Suprapubic skin (tissue), 4 donors: ENCODE measurements at regions not wholly inside any gene's neighbourhood (a gene's known extent, or its start where the extent isn't known, plus 50 kb on each side); places are given as distances from the start of the nearest gene placed in this dataset.

Source experiments
- DNase-seq, 2 donors: peaks; one replicate each; pipeline ENCODE4 v3.0.0-alpha.2; 2019; ENCODE audit warnings: low spot score in 2 of 2
- H3K27ac ChIP-seq: fragments of 200-600 bp; sonication (generic); one replicate; pipeline ENCODE4 v1.5.1; 2019
- H3K27me3 ChIP-seq: fragments of 200-600 bp; sonication (generic); one replicate; pipeline ENCODE4 v1.5.1; 2019
- H3K36me3 ChIP-seq: fragments of 200-600 bp; sonication (generic); one replicate; pipeline ENCODE4 v1.5.1; 2019
- H3K4me1 ChIP-seq: fragments of 200-600 bp; sonication (generic); one replicate; pipeline ENCODE4 v1.5.1; 2019
- H3K4me3 ChIP-seq: fragments of 200-600 bp; sonication (generic); one replicate; pipeline ENCODE4 v1.5.1; 2019; ENCODE audit warnings: mild to moderate bottlenecking
- H3K9me3 ChIP-seq: fragments of 200-600 bp; sonication (generic); one replicate; pipeline ENCODE4 v1.5.1; 2019
- CTCF ChIP-seq, 2 donors: fragments of 200-600 bp in 1 of 2; fragments of 450-650 bp in 1 of 2; sonication (generic) in 1 of 2; IDR thresholded peaks; one replicate each; pipeline ENCODE4 v1.5.1; 2016 to 2019; ENCODE audit warnings: antibody characterized with exemption in 2 of 2, mild to moderate bottlenecking in 1 of 2, moderate library complexity in 1 of 2
- EP300 ChIP-seq: sonication (generic); formaldehyde crosslinking; IDR thresholded peaks from one replicate; pipeline ENCODE4 v1.6.1; 2017; ENCODE audit warnings: antibody characterized with exemption
- POLR2A ChIP-seq, 2 donors: fragments of 450-650 bp; IDR thresholded peaks; one replicate each; pipeline ENCODE4 v1.6.1; 2017; ENCODE audit warnings: antibody characterized with exemption in 2 of 2, mild to moderate bottlenecking in 2 of 2, moderate library complexity in 2 of 2
- POLR2AphosphoS5 ChIP-seq, 3 donors: sonication (generic); formaldehyde crosslinking; IDR thresholded peaks; one replicate each; pipeline ENCODE4 v1.6.1; 2017; ENCODE audit warnings: antibody characterized with exemption in 3 of 3
- WGBS: methylation state at CpG from one replicate; pipeline ENCODE4 v1.1.5; 2018; 5-methylcytosine and 5-hydroxymethylcytosine counted together

GRCh38 chr13:26837102-26837501 lies 76.5 kb upstream of the GPR12 start:
- no peak overlapping the region for H3K4me3 ChIP-seq
- H3K27ac ChIP-seq, result peak overlapping the region; percentile 12
- no peaks in the 10 kb centered on the region for H3K36me3 ChIP-seq
- TF ChIP-seq POLR2AphosphoS5 (IDR thresholded peaks at IDR 0.05), result no peak
- no peak for TF ChIP-seq EP300
- TF ChIP-seq CTCF (IDR thresholded peaks at IDR 0.05), result no peak
- no peak for TF ChIP-seq POLR2A (IDR thresholded peaks at IDR 0.05)
- 88% methylated on average over 3 of the region's 3 CpGs for WGBS
- no peaks in the 10 kb centered on the region for H3K9me3 ChIP-seq
- H3K4me1 ChIP-seq, result no peaks in the 10 kb centered on the region
- peaks cover 11% of the 10 kb centered on the region for H3K27me3 ChIP-seq
- no peak for DNase-seq

- Histone ChIP-seq H3K9me3 (no peaks in the 10 kb centered on the region), H3K4me3 (no peak overlapping the region), H3K36me3 (no peaks in the 10 kb centered on the region), H3K27ac (peak overlapping the region; percentile 12), H3K4me1 (no peaks in the 10 kb centered on the region), H3K27me3 (peaks cover 11% of the 10 kb centered on the region)
- DNase-seq, result no peak
- TF ChIP-seq EP300 (no peak), CTCF (IDR thresholded peaks at IDR 0.05) (no peak), POLR2AphosphoS5 (IDR thresholded peaks at IDR 0.05) (no peak), POLR2A (IDR thresholded peaks at IDR 0.05) (no peak)
These were observed 76.0 kb upstream of the GPR12 start for GRCh38 chr13:26836626-26837025.

- Histone ChIP-seq H3K36me3 (no peaks in the 10 kb centered on the region), H3K9me3 (no peaks in the 10 kb centered on the region), H3K4me3 (no peak overlapping the region), H3K27ac (no peak overlapping the region), H3K4me1 (no peaks in the 10 kb centered on the region), H3K27me3 (peaks cover 11% of the 10 kb centered on the region)
- 43% methylated on average over 4 of the region's 4 CpGs for WGBS
- TF ChIP-seq POLR2AphosphoS5 (IDR thresholded peaks at IDR 0.05) (no peak), CTCF (IDR thresholded peaks at IDR 0.05) (no peak), POLR2A (IDR thresholded peaks at IDR 0.05) (no peak), EP300 (no peak)
- DNase-seq, result no peak
These were observed 74.1 kb upstream of the GPR12 start for GRCh38 chr13:26834646-26835045.

- no peak overlapping the region for H3K4me3 ChIP-seq
- WGBS, result 74% methylated on average over 6 of the region's 6 CpGs
- no peak for TF ChIP-seq CTCF (IDR thresholded peaks at IDR 0.05)
- no peak for TF ChIP-seq EP300
- no peak for TF ChIP-seq POLR2AphosphoS5 (IDR thresholded peaks at IDR 0.05)
- no peak for TF ChIP-seq POLR2A (IDR thresholded peaks at IDR 0.05)
- H3K27me3 ChIP-seq, result peaks cover 7% of the 10 kb centered on the region
- no peaks in the 10 kb centered on the region for H3K36me3 ChIP-seq
- no peak for DNase-seq
- no peak overlapping the region for H3K27ac ChIP-seq
- no peaks in the 10 kb centered on the region for H3K4me1 ChIP-seq
- H3K9me3 ChIP-seq, result no peaks in the 10 kb centered on the region
These were observed 70.8 kb upstream of the GPR12 start for GRCh38 chr13:26831336-26831908.

- Histone ChIP-seq H3K36me3 (no peaks in the 10 kb centered on the region), H3K27ac (no peak overlapping the region), H3K4me3 (no peak overlapping the region), H3K9me3 (no peaks in the 10 kb centered on the region), H3K4me1 (no peaks in the 10 kb centered on the region), H3K27me3 (peaks cover 7% of the 10 kb centered on the region)
- WGBS, result 99% methylated on average over 4 of the region's 4 CpGs
- TF ChIP-seq CTCF (IDR thresholded peaks at IDR 0.05) (no peak), POLR2A (IDR thresholded peaks at IDR 0.05) (no peak), POLR2AphosphoS5 (IDR thresholded peaks at IDR 0.05) (no peak), EP300 (no peak)
- no peak for DNase-seq
These were observed 69.1 kb upstream of the GPR12 start for GRCh38 chr13:26829716-26830115.
